ENCODE measurements at regions not wholly inside any gene's neighbourhood (a gene's known extent, or its start where the extent isn't known, plus 50 kb on each side); places are given as distances from the start of the nearest gene placed in this dataset.

DNA sequence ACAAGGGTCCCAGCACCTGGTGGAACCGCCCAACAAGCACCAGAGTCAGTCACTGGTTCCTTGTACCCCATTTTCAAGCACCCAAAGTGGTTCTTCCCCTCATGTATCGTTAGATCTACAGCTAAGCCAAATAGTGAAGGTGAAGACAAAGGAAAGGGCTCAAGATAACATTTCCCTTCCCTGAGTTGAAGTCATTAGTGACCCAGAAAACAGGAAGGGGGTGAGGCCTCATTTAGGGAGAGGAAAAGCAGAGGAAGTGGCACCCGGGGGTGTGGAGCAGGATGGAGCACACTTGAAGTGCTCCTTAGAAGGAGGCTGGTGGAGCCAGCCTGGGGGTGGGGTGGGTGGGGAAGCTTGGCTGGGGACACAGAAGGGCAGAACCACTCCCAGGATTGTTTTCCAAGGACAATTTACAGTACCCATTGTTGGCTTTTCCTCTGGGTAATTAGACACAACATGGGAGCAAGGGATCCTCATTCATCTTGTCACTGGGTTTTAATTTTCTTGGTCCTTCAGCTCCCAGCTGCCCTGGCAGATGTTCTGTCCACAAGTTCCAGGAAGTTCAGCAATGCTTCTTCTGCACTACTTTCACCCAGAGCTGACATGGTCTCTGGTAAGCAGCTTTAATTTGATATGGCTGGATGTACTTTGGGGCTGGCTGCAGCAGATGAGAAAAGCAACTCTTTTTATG is 73.3 kb upstream of the CD93 start:
- WGBS (ENCODE audit: insufficient coverage, low coverage, low lambda C conversion rate, missing lambda C conversion rate) = 54% methylated on average over 3 of the region's 3 CpGs
- intact Hi-C loops (cut with DNase I) = no loop called here
- H3K4me3 ChIP-seq = no peak overlapping the region
- H3K27ac ChIP-seq = no peak overlapping the region
- no peaks in the 10 kb centered on the region for H3K4me1 ChIP-seq
- no peaks in the 10 kb centered on the region for H3K9me3 ChIP-seq
- DNase-seq = peak in 1 of 3 donors; percentile 39
- H3K36me3 ChIP-seq = no peaks in the 10 kb centered on the region
- H3K27me3 ChIP-seq = no peaks in the 10 kb centered on the region
- TF ChIP-seq POLR2A (IDR thresholded peaks at IDR 0.05) = no peak
- TF ChIP-seq, protein P1, sequence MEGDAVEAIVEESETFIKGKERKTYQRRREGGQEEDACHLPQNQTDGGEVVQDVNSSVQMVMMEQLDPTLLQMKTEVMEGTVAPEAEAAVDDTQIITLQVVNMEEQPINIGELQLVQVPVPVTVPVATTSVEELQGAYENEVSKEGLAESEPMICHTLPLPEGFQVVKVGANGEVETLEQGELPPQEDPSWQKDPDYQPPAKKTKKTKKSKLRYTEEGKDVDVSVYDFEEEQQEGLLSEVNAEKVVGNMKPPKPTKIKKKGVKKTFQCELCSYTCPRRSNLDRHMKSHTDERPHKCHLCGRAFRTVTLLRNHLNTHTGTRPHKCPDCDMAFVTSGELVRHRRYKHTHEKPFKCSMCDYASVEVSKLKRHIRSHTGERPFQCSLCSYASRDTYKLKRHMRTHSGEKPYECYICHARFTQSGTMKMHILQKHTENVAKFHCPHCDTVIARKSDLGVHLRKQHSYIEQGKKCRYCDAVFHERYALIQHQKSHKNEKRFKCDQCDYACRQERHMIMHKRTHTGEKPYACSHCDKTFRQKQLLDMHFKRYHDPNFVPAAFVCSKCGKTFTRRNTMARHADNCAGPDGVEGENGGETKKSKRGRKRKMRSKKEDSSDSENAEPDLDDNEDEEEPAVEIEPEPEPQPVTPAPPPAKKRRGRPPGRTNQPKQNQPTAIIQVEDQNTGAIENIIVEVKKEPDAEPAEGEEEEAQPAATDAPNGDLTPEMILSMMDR (IDR thresholded peaks at IDR 0.05) = no peak
- ATAC-seq = peak in 1 of 4 donors; percentile 10

DNA sequence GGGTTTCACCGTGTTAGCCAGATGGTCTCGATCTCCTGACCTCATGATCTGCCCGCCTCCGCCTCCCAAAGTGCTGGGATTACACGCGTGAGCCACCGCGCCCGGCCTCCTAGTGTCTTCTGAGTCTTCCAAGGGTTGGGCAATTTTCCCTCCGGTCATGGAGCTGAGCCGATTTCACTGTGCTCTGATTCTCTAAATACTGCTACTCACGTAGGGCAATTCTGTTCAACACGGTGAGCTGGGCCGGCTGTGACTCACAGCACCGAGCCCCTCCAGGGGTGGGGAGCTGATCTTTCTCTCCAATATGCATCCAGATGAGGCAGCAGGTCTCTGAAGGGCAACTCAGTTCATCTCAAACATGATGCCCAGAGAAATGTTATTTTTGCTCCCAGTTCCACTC is 71.6 kb upstream of the CD93 start:
- Histone ChIP-seq H3K9me3 (no peaks in the 10 kb centered on the region), H3K36me3 (no peaks in the 10 kb centered on the region), H3K27ac (no peak overlapping the region), H3K4me3 (no peak overlapping the region), H3K27me3 (no peaks in the 10 kb centered on the region), H3K4me1 (no peaks in the 10 kb centered on the region)
- WGBS (ENCODE audit: insufficient coverage, low coverage, low lambda C conversion rate, missing lambda C conversion rate) = no CpG with 5 or more reads among the region's 15 CpGs
- TF ChIP-seq, protein P1 (IDR thresholded peaks at IDR 0.05) = no peak
- no peak for TF ChIP-seq POLR2A (IDR thresholded peaks at IDR 0.05)
- no peak for ATAC-seq
- intact Hi-C loops (cut with DNase I) = no loop called here
- peak in 2 of 3 donors; percentile 31 to 42 for DNase-seq

DNA sequence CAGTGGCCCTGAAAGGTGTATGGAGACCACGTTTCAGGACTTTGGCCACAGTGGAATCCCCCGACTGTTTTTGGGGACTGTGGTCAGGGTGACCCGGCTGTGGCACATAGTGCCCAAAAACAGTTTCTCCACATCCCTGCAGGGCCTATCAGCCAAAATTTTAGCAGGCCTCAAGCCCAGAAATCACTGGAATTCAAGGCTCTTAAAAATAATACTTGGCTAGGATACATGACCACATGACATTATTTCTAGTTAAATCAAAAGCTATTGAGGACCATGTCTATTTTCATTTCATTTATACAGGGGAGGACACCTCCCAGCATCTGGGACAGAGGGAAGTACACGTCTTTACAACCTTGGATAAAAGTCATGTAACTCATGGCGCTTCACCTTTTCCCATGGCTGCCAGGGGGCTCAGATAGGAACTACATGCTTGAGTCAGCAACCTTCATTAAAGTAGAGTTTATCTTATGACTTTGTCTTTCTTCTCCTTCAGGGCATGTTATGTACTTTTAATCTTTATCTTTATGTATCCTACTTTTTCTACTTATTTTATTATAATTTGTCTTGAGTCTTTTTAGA is 70.8 kb upstream of the CD93 start:
- TF ChIP-seq, protein P1 (IDR thresholded peaks at IDR 0.05) = no peak
- no peak for TF ChIP-seq POLR2A (IDR thresholded peaks at IDR 0.05)
- 67% methylated on average over 5 of the region's 5 CpGs for WGBS (ENCODE audit: insufficient coverage, low coverage, low lambda C conversion rate, missing lambda C conversion rate)
- no peak overlapping the region for H3K27ac ChIP-seq
- intact Hi-C loops (cut with DNase I) = no loop called here
- DNase-seq (peak in 2 of 3 donors; percentile 37 to 39), ATAC-seq (no peak)
- no peaks in the 10 kb centered on the region for H3K9me3 ChIP-seq
- no peaks in the 10 kb centered on the region for H3K4me1 ChIP-seq
- no peak overlapping the region for H3K4me3 ChIP-seq
- H3K27me3 ChIP-seq = no peaks in the 10 kb centered on the region
- no peaks in the 10 kb centered on the region for H3K36me3 ChIP-seq

DNA sequence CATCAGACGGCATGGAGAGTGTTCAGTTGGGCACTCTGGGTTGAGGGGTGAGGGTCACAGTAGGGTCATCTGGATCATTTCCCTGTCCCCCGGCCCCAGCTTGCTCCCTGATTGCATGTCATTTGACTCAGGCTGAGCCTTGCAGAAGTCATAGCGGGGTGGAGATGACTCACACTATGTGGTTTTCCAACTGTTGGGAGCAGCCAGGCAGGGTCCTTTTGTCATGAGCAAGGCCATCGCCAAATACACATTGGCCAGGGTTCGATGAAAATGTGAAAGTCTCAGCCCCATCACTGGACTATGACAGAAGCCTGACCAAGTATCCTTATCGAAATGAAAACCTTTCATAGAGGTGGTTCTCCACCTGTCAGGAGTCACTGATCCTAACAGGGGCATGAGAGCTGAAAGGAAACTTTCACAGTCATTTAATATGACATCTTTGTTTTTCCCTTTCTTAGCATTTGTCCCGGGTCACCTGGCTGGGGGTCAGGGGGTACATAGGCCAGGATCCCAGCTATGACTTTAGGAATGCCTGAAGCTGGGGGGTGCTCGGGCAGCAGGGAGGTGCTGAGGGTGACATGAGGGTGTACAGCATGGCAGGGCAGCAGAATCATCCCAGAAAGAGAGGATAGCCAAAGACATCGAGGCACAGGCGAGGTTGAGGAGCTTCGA is 70.2 kb upstream of the CD93 start:
- 76% methylated on average over 7 of the region's 11 CpGs for WGBS (ENCODE audit: insufficient coverage, low coverage, low lambda C conversion rate, missing lambda C conversion rate)

More for the DNA sequence above, 70.2 kb upstream of the CD93 start:
- intact Hi-C loops (cut with DNase I) = no loop called here
- Histone ChIP-seq H3K36me3 (no peaks in the 10 kb centered on the region), H3K4me3 (no peak overlapping the region), H3K4me1 (no peaks in the 10 kb centered on the region), H3K27ac (no peak overlapping the region), H3K27me3 (no peaks in the 10 kb centered on the region), H3K9me3 (no peaks in the 10 kb centered on the region)
- peak in 1 of 3 donors; percentile 51 for DNase-seq
- ATAC-seq = peak in 3 of 4 donors; percentile 9 to 55 (median 18)
- TF ChIP-seq, protein P1 (IDR thresholded peaks at IDR 0.05) = no peak

Data from right lobe of liver (tissue), 6 donors.